ENCODE measurements at regions not wholly inside any gene's neighbourhood (a gene's known extent, or its start where the extent isn't known, plus 50 kb on each side); places are given as distances from the start of the nearest gene placed in this dataset.
A peak's percentile ranks its signal among the peaks of the same experiment; 100 is the strongest.
"Not testable (repeated sequence)": the region's sequence is repeated elsewhere in the genome, so short reads cannot be mapped to it uniquely, and the experiment has no call there.

DNA sequence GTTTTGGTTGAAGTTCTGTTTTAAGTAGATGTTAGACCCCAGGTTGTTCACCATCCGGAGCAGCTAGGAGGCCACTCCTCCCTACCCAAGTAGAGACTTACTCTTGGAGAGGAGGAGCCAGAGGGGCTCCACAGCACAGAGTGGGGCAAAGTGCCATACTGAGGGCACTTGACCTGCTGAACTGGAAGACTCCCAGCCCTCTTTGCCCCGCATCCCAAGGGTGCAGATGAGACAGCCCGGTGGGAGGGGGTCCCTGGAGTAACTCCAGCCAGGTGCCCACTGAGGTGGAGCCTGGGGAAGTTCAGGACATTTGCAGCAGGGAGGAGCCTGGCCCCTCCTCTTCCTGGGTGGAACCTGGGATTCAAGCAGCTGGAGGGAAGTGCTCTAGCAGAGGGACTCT is 102.1 kb upstream of the GPR6 start:
- DNase-seq (ENCODE audit: low spot score), result no peak

DNA sequence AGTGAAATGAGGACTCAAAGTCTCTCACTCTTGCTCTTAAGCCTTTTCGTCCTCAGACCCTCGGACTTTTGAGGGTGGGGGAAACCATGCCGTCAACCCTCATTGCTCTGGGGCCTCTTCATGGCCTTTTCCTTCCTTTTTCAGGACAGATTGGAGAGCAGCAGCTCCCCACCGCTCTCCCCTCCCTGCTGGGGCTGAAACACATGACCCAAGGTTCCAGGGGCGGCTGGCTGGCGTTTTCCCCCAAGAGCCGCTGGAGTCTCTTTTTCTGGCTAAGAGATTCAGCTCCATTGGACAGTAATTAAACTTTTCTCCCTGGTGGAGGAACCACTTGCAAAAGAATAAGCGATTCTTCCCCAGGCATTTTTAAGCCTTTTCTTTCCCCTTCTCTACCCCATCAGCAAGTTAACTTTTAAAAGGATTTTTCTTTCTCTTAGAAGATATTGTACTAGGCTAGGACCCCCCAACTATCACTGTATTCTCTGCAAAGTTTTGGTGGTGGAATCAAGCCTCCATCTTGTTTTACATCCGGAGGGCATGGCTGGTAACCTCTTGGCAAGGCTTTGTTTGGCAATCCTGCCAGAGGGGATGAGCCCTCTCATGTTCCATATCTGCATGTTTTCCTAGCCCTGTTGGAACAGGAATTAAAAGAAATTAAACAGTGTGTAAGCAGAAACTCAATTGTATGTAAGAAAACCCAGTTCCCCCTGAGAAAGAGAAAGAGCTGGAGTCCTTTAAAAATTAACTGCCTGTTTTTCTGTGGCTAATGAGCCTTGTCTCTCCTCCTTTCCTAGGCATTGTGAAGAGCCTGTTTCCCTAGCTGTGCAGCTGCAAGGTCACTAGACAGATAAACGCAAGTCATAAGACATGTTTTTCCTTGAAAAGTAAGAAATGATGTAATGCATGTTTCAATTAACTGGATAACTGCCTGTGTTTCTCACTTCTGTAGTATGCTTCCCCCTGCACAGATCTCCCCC is 100.8 kb upstream of the GPR6 start:
- DNase-seq (ENCODE audit: low spot score), result no peak

DNA sequence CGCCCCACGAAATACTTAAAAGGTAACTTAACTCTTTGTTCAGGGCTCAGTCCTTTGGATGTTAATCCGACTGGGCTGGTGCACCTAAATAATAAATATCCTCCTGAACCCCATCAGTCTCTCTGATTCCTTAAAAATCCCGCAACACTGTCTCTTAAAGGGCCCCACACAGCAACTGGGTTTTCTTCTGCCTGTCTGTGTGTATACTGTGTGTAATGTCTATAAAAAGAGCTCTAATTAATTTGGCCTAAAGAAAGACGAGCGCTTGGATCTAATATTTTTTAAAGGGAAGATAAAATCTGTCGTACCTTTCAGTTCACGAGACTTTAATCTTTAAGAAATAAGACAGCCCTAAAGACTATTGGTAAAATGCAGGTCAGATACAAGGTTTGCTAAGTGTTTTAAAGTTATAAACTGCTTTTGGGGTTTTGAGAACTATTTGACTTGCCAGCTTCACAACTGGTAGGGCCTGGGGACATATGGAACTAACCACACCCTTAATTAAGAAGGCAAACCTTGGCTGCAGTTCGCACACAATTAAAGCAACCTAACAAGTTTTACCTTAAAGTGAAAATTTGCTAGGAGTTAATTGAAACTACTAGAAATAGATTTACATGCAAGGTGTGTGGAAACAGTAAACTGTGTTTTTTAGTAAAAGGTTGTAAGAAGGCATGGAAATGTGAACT is 100.0 kb upstream of the GPR6 start:
- DNase-seq (ENCODE audit: low spot score), result not testable (repeated sequence)

DNA sequence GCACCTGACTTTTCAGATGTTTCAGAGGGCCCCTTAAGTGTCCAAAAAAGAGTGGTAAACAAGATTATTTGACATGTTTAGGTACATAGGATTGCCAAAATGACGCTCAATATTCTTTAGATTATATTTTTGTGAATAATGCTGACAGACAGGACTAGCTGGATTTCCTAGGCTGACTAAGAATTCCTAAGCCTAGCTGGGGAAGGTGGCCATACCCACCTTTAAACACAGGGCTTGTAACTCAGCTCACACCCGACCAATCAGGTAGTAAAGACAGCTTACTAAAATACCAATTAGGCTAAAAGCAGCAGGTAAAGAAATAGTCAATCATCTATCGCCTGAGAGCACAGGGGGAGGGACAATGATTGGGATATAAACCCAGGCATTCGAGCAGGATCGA is 99.0 kb upstream of the GPR6 start:
- not testable (repeated sequence) for DNase-seq (ENCODE audit: low spot score)

DNA sequence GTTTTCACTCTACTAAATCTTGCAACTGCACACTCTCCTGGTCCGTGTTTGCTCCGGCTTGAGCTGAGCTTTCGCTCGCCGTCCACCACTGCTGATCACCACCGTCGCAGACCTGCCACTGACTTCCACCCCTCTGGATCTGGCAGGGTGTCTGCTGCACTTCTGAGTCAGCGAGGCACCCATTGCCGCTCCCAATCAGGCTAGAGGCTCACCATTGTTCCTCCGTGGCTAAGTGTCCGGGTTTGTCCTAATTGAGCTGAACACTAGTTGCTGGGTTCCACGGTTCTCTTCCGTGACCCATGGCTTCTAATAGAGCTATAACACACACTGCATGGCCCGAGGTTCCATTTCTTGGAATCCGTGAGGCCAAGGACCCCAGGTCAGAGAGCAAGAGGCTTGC is 98.6 kb upstream of the GPR6 start:
- no peak for DNase-seq (ENCODE audit: low spot score)

DNA sequence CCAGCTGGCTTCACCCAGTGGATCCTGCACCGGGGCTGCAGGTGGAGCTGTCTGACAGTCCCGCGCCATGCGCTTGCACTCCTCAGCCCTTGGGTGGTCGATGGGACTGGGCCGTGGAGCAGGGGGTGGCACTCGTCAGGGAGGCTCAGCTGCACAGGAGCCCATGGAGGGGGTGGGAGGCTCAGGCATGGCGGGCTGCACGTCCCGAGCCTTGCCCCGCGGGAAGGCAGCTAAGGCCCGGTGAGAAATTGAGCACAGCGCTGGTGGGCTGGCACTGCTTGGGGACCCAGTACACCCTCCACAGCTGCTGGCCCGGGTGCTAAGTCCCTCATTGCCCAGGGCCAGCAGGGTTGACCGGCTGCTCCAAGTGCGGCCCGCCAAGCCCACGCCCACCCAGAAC is 97.0 kb upstream of the GPR6 start:
- DNase-seq (ENCODE audit: low spot score), result not testable (repeated sequence)

DNA sequence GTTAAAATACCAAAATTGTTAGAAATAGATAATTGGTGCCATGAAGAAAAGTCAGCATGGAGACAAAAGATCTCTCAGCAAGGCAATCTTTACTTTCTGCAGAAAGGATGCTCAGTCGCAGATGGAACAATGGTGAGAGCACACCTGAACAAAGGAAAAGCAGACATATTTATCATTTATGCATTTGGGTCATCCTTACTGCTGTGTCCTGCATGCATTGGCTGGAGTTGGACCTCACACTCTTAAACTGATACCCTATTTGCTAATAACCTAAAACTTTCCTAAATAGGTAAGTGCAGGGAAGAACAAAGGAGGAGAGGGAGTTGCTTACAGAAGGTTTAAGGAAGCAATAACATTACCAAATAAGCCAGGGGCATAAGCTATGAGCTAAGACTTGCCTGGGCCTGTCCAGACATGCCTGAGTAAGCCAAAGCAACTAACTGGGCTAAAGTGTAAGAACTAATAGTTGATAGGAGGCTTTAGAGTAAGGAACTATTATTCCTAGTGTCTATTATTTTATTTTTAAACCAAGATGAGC is 96.1 kb upstream of the GPR6 start:
- not testable (repeated sequence) for DNase-seq (ENCODE audit: low spot score)

DNA sequence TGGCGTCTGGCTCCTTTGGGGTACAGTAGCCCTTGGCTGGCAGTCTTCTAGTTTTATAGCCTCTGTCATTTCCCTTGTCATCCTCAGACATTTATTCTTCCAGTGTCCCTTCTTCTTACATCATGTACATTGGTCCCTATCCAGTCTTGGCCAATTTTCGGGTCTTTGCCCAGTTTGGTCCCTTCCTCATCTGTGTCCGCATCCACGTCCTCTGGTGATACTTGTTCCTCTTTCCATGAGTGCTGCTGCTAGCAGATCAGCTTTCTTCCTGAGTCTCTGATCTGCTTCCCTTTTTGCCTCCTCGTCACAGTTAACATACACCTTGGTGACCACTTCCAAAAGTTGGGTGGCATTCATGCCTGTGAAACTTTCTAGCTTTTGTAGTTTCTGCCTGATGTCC is 86.2 kb upstream of the GPR6 start:
- no peak for DNase-seq (ENCODE audit: low spot score)

DNA sequence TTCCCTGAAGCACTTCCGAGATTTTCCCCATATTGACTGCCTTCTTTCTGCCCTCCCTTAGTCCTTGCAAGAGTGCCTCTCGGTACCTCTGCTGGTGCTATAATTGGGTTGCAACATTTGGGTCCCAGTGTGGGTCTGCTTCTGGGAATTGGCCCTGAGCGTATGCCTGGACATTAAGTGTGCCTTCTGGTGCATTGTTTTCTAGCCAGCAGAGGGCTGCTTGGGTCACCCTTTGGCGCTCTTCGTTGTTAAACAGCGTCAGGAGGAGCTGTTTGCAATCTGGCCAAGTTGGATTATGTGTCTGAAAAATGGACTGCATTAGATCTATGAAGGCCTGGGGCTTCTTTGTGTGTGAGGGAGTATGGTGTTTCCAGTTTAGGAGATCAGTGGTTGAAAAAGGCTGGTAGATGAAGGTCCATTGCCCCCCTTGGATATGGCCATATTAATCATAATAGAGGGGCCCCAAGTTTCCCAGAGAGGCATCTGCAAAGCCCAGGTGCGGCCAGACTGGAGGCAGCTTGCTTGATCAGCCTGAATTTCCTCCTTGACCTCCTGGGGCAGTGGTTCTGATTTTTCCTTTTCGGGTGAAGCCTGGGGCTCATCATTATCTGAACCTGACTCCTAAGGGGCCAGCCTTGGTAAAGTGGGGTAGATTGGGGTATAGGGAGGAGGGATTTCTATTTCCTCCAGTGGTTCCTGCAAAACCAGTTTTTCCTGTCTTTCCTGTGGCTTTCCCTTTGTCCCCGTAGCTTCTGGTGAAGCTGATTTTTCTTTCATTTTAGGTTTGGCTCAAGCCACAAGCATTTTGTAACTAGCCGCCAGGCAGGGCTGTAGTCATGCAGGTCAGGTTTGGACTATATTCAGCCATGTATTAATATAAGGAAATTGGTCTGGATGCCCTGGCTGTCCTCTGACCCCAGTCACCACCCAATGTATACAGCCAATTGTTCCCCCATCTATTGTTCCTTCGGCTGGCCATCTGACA is 85.4 kb upstream of the GPR6 start:
- no peak for DNase-seq (ENCODE audit: low spot score)

DNA sequence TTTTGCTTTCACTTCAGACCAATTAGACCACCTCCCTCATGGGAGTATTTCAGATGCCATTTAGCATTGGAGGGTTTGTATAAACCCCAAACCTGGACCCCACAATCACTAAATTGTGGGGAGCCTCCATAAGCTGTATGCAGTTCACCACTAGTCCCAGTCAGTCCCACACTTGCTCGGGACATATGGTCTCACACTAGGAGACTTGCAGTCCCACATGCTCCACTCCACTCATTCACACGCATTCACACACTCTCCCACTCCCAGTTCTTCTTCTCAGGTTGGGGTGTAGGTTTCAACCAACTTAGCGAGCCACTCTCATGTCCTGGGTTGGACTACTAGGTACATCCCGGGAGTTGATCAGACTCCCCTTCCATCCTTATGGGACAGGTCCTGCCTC is 84.5 kb upstream of the GPR6 start:
- no peak for DNase-seq (ENCODE audit: low spot score)

DNA sequence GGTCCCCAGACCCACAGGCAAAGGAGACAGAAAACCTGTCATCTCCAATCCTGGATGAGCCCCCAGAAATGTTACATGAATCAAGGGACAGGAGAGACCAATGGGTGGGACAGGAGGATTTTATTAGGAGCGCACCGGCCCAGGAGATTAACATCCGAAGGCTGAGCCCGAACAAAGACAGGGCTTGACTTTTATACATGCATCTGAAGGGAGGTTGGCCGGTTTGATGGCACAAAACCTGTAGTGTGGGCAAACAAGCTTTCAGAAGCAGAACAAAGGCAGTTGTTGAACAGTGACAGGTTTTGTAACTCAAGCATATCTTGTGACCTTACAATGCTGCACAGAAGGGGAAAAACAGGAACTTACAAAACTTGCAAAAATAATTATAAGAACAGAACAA is 83.9 kb upstream of the GPR6 start:
- DNase-seq (ENCODE audit: low spot score), result no peak

DNA sequence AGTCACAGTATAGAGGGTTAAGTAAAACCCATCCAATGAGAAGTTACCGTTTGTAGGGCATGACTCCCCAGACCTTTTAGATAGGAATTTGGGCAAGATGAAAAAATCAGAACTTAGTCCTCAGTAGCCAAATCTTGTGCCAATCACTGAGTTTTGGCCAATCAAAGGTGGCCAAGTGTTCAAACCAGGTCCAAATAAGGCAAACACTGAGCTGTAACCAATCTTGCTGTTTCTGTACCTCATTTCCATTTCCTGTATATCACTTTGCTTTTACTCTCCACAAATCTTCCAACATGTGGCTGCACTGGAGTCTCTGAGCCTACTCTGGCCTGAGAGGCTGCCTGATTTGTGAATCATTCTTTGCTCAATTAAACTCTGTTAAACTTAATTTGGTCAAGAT is 81.8 kb upstream of the GPR6 start:
- peak; percentile 4 for DNase-seq (ENCODE audit: low spot score)

DNA sequence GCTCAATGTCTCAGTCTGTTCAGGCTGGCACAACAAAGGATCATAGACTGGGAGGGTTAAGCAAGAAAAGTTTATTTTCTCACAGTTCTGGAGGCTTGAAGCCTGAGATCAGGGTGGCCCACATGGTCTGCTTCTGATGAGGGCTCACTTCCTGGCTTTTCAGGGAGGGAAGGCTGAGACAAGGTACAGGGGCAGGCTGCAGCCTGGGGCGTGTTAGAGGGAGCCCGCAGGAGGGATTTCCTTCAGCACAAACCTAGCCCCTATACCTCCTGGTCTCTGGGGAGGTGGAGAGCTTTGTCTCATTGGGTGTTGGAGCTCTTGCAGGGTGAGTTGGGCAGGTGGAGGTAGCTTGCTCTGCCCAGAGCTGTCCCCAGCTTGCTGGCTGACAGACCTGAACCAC is 81.1 kb upstream of the GPR6 start:
- DNase-seq (ENCODE audit: low spot score), result no peak

DNA sequence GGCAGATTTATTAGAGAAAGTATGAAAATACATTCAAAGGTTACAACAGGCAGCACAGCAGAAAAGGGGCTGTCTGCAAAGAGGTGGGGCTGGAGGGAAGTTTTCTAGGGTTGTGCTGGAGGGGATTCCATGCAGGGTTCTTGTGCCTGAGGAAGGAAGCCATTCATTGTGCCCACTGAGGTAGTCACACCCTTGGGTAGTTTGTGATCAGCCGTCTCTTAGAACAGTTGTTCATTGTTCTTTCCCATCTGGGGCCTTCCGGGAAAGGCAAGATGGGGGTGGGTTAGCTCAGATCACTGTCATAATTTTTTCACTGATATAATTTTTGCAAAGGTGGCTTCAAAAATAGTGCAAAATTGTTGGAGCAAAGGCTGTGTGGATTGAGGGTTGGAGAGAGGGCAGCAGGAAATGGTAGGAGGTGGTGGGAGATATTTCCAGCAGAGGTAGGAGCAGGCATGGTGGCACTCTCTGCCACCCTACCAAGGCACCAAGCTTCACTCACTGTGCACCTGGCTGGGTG is 80.5 kb upstream of the GPR6 start:
- DNase-seq (ENCODE audit: low spot score), result no peak

DNA sequence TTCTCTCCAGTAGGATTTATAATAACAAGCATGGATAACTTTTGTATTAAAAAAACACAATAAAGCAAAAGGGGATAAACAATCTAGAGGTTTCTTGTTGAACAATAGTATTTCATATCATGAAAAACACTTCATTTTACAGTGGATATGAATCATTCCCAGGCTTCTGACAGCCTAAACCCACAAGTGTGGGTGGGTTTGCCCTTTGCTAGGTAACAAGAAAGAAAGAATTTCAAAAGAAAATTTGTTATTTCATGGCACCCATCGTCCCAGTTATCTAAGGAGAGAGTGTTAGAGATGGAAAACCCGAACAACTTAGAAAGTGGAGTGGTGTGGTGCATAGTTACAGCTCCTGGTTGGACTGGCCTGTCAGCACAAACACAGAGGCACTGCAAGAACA is 76.1 kb upstream of the GPR6 start:
- DNase-seq (ENCODE audit: low spot score), result no peak

DNA sequence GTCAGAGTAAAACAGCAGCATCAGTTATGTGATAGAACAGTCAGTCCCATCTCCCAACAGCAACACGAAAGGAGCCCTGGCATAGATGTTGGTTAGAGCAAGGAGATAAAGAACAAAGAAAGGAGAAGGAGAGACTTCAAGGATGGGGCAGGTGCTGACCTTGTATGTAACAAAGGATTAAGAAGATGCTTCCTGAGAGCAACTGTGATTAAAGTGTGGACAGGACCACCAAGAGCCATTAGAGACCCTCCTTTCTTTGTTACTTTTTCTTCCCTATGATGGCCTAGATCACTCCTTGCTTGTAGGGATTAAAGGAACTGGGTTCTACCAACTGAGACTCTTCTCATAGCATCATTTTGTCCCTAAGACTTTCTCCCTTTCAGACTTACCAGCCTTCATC is 75.2 kb upstream of the GPR6 start:
- no peak for DNase-seq (ENCODE audit: low spot score)

DNA sequence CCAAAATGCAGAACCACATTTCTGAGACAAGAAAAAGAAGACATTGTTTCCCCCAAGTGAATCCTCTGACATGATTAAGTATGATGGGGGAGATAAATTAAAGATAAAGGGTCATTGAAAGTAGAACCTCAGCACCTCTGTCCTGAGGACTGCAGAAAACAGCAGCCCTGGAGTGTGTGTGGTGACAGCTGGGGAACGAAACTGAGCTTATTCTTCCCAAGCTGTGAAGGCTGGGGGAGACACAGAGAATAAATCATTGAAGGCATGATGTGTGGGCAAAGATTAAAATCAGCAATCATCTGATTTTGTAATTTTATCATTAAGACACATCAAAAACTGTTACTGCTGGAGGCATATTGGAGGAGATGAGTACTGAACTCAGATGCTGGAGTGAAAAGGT is 67.5 kb upstream of the GPR6 start:
- no peak for DNase-seq (ENCODE audit: low spot score)

DNA sequence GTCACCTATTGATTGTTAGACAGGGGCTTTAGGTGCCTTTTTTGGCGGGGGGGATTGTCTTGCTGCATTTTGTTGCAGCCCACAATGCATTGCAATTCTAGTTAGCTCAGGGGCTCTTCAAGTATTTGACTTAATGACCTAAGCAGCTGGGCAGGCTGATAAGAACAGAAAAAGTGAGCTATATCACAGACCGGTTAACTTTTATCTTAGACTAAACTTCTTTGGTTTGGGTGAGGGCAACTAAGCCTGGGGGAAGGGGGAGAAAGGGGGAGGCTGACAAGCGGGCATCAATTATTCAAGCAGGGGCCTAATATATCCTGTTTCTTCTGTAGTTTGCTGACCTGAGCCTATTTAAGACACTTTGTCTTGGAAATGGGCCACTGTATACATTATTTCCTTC is 66.0 kb upstream of the GPR6 start:
- no peak for DNase-seq (ENCODE audit: low spot score)

DNA sequence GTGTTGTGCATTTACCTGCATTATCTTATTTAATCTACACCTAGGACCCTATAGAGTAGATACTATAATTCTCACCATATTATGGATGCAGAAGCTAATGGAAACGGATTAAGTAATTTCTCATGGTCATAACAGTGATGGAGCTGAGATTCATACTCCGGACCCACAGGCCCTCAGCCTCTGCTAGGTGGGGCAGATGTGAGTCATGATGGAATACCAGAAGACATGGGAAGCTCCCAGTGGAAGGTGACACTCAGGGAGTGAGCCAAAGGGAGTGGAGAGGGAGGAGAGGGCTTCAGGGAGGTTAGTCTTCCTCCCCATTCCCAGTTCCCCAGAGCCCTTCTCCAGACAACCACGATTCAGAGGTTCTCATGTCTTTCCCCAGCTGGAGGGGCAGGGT is 65.2 kb upstream of the GPR6 start:
- DNase-seq (ENCODE audit: low spot score), result no peak

DNA sequence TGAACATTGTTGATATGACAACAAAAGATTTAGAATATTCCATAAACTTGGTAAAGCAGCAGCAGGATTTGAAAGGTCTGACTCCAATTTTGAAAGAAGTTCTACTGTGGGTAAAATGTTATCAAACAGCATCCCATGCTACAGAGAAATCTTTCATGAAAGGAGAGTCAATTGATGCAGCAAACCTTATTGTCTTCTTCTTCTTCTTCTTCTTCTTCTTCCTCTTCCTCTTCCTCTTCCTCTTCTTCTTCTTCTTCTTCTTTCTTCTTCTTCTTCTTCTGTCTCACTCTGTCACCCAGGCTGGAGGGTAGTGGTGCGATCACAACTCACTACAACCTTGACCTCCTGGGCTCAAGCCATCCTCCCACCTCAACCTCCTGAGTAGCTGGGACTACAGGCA is 62.4 kb upstream of the GPR6 start:
- DNase-seq (ENCODE audit: low spot score), result not testable (repeated sequence)

DNA sequence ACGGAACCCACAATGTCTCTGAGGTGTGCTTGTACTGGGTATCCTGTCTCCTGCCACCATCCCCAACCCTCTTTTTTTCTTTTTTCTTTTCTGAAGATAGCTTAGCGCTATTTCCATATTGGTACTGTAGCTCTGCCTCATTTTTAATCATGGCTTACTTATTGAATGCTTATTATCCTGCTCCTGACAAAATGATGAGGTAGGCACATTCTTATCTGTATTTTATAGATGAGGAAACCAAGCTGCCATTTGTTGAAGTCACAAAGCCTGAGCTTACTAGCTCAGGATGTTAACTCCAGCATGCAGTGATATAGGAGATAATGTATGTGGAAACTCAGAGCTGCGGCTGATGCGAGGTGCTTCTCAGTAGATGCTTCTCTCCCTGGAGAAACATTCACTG is 61.4 kb upstream of the GPR6 start:
- DNase-seq (ENCODE audit: low spot score), result no peak

DNA sequence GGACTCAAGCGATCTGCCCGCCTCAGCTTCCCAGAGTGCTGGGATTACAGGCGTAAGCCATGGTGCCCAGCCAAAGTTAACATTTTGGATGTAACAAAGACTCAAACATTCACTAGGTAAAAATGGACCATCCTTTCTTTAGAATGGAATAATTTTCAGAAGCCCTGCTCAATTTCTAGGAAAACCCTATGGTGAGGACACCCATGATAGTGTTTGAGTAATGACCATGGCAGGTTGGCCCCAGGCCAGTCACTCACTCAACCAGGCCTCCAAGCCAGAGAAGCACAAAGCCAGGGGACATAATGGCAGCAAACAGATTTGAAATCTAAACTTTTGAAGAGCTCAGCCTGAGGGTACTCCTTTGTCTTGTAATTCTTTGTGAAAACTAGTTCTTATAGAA is 59.9 kb upstream of the GPR6 start:
- DNase-seq (ENCODE audit: low spot score), result no peak
